Mammary epithelial cell (primary cell): ENCODE measurements at regions not wholly inside any gene's neighbourhood (a gene's known extent, or its start where the extent isn't known, plus 50 kb on each side); places are given as distances from the start of the nearest gene placed in this dataset.
"Not testable (repeated sequence)": the region's sequence is repeated elsewhere in the genome, so short reads cannot be mapped to it uniquely, and the experiment has no call there.

Experiments
- CTCF ChIP-seq, 2 donors: IDR thresholded peaks in 1 of 2; conservative IDR thresholded peaks in 1 of 2; 2 replicates each; pipeline ENCODE4 v1.5.1; 2011 to 2012; ENCODE audit warnings: inconsistent platforms in 2 of 2, low read length in 2 of 2, mild to moderate bottlenecking in 2 of 2, control low read depth in 1 of 2, low read depth in 1 of 2; ENCODE audit not compliant: insufficient read depth in 1 of 2; ENCODE audit errors: extremely low read depth in 1 of 2
- EZH2 ChIP-seq: IDR thresholded peaks from 2 replicates; pipeline ENCODE4 v1.6.1; 2012; ENCODE audit warnings: low read length, inconsistent platforms, borderline replicate concordance

GRCh38 chr16:29132444-29132843 lies 147.6 kb downstream of the LAT start:
- not testable (repeated sequence) for TF ChIP-seq CTCF (conservative IDR thresholded peaks at IDR 0.05 in 1 of 2, IDR thresholded peaks at IDR 0.05 in 1 of 2; ENCODE audit: extremely low read depth in 1 of 2, insufficient read depth in 1 of 2, low read depth in 1 of 2, low read length in 2 of 2); EZH2
